Mesenchymal stem cell (in vitro differentiated cells and primary cell): ENCODE measurements at regions not wholly inside any gene's neighbourhood (a gene's known extent, or its start where the extent isn't known, plus 50 kb on each side); places are given as distances from the start of the nearest gene placed in this dataset.

Experiments
- DNase-seq: peaks from one replicate; pipeline ENCODE4 v3.0.0-alpha.2; 2013
- H2AFZ ChIP-seq: one replicate; pipeline ENCODE4 v1.6.1; 2013; ENCODE audit warnings: low read depth, mild to moderate bottlenecking, control low read depth, inconsistent platforms, low read length, moderate library complexity
- H2AK5ac ChIP-seq: 2 replicates; pipeline ENCODE4 v1.6.1; 2013; ENCODE audit warnings: low read length, moderate library complexity, mild to moderate bottlenecking, inconsistent platforms; ENCODE audit not compliant: severe bottlenecking
- H2BK120ac ChIP-seq: one replicate; pipeline ENCODE4 v1.6.1; 2013; ENCODE audit warnings: low read depth, mild to moderate bottlenecking, inconsistent platforms, low read length, moderate library complexity
- H2BK12ac ChIP-seq, 2 experiments: one replicate each; pipeline ENCODE4 v1.6.1; 2013; ENCODE audit warnings: inconsistent platforms in 2 of 2, low read length in 2 of 2, mild to moderate bottlenecking in 2 of 2, moderate library complexity in 2 of 2, control low read depth in 1 of 2
- H2BK15ac ChIP-seq: one replicate; pipeline ENCODE4 v1.6.1; 2013; ENCODE audit warnings: mild to moderate bottlenecking, low read depth, inconsistent platforms; ENCODE audit not compliant: poor library complexity, severe bottlenecking
- H2BK5ac ChIP-seq: 2 replicates; pipeline ENCODE4 v1.6.1; 2013; ENCODE audit warnings: low read depth, mild to moderate bottlenecking, low read length, control low read depth, inconsistent platforms; ENCODE audit not compliant: poor library complexity, severe bottlenecking
- H3K14ac ChIP-seq, 2 experiments: one replicate each; pipeline ENCODE4 v1.6.1; 2013; ENCODE audit warnings: inconsistent platforms in 2 of 2, low read length in 2 of 2, control low read depth in 1 of 2, mild to moderate bottlenecking in 1 of 2, moderate library complexity in 1 of 2
- H3K18ac ChIP-seq, 2 experiments: one replicate each; pipeline ENCODE4 v1.6.1; 2013; ENCODE audit warnings: inconsistent platforms in 2 of 2, low read length in 2 of 2, control low read depth in 1 of 2, low read depth in 1 of 2, mild to moderate bottlenecking in 1 of 2
- H3K23ac ChIP-seq, 2 experiments: one replicate each; pipeline ENCODE4 v1.6.1; 2013; ENCODE audit warnings: inconsistent platforms in 2 of 2, low read length in 2 of 2, mild to moderate bottlenecking in 2 of 2, moderate library complexity in 2 of 2, control low read depth in 1 of 2
- H3K27ac ChIP-seq: 2 replicates; pipeline ENCODE4 v1.5.1; 2013; ENCODE audit warnings: mild to moderate bottlenecking, moderate library complexity, low read length, control low read depth, inconsistent platforms; ENCODE audit not compliant: poor library complexity, severe bottlenecking
- H3K27me3 ChIP-seq, 2 experiments: 2 replicates each; pipeline versions ENCODE4 v1.6.1 to v1.7.0; 2013; ENCODE audit warnings: low read length in 2 of 2, mild to moderate bottlenecking in 2 of 2, moderate library complexity in 2 of 2, control low read depth in 1 of 2, inconsistent platforms in 1 of 2; ENCODE audit not compliant: control insufficient read depth in 1 of 2, insufficient read depth in 1 of 2
- H3K36me3 ChIP-seq, 2 experiments: 2 replicates each; pipeline versions ENCODE4 v1.6.1 to v1.7.0; 2013; ENCODE audit warnings: low read length in 2 of 2, control low read depth in 1 of 2, inconsistent platforms in 1 of 2, low read depth in 1 of 2, mild to moderate bottlenecking in 1 of 2; ENCODE audit not compliant: insufficient read depth in 2 of 2, control insufficient read depth in 1 of 2
- H3K4ac ChIP-seq, 2 experiments: one replicate each; pipeline ENCODE4 v1.6.1; 2013; ENCODE audit warnings: inconsistent platforms in 2 of 2, low read length in 2 of 2, mild to moderate bottlenecking in 2 of 2, moderate library complexity in 2 of 2, control low read depth in 1 of 2, low read depth in 1 of 2
- H3K4me1 ChIP-seq: 2 replicates; pipeline ENCODE4 v1.6.1; 2013; ENCODE audit warnings: low read depth, low read length, control low read depth; ENCODE audit not compliant: control insufficient read depth, insufficient read depth
- H3K4me2 ChIP-seq: 2 replicates; pipeline ENCODE4 v1.6.1; 2013; ENCODE audit warnings: low read length, mild to moderate bottlenecking, inconsistent platforms; ENCODE audit not compliant: poor library complexity, severe bottlenecking
- H3K4me3 ChIP-seq, 2 experiments: 2 replicates each; pipeline versions ENCODE4 v1.5.1 to v1.7.0; 2013; ENCODE audit warnings: low read length in 2 of 2, mild to moderate bottlenecking in 2 of 2, control low read depth in 1 of 2, low read depth in 1 of 2; ENCODE audit not compliant: insufficient read depth in 1 of 2
- H3K79me1 ChIP-seq: replicated peaks from 2 replicates; pipeline ENCODE4 v1.6.1; 2013; ENCODE audit warnings: mild to moderate bottlenecking, control low read depth, low read length, inconsistent platforms; ENCODE audit not compliant: poor library complexity, severe bottlenecking
- H3K9ac ChIP-seq: 2 replicates; pipeline ENCODE4 v1.7.0; 2013; ENCODE audit warnings: mild to moderate bottlenecking, low read length, moderate library complexity
- H3K9me3 ChIP-seq: 2 replicates; pipeline ENCODE4 v1.7.0; 2013; ENCODE audit warnings: mild to moderate bottlenecking, low read length; ENCODE audit not compliant: control insufficient read depth
- H4K8ac ChIP-seq: one replicate; pipeline ENCODE4 v1.6.1; 2013; ENCODE audit warnings: inconsistent platforms, mild to moderate bottlenecking, low read length, moderate library complexity
- H4K91ac ChIP-seq: one replicate; pipeline ENCODE4 v1.6.1; 2013; ENCODE audit warnings: mild to moderate bottlenecking, low read length, inconsistent platforms
- WGBS: methylation state at CpG from one replicate; pipeline ENCODE4 v1.1.7; 2013; ENCODE audit warnings: mixed read lengths; 5-methylcytosine and 5-hydroxymethylcytosine counted together

DNA sequence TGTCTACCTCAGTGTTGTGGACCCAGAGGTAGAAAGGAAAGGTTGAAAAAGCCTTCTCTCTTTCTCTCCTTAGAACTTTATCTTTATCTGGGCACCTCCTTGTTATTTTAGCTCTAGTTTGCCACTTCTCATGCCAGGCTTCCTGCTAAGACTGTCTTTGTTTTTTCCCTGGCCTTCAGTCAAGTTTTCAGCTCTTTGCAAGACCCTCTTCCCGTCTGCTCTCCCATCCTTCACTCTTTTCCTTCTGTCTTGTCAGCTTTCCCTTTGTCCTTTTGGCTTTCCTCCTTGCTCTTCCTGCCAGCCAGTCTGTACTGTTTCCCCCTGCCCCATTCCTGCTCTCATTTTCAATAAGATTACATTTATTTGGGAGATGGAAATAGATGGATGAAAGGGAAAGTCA is 86.8 kb upstream of the CCN6 start:
- Histone ChIP-seq H4K8ac (no peak overlapping the region), H4K91ac (no peak overlapping the region), H3K14ac (no peak overlapping the region), H3K27ac (no peak overlapping the region), H3K36me3 (no peaks in the 10 kb centered on the region), H2BK15ac (no peak overlapping the region), H3K27me3 (no peaks in the 10 kb centered on the region), H2AK5ac (no peak overlapping the region), H3K4ac (no peak overlapping the region), H3K4me3 (no peak overlapping the region), H3K4me2 (no peak overlapping the region), H3K18ac (no peak overlapping the region), H3K9me3 (no peaks in the 10 kb centered on the region), H3K4me1 (no peaks in the 10 kb centered on the region), H2AFZ (no peak overlapping the region), H3K9ac (no peak overlapping the region), H3K79me1 (no peaks in the 10 kb centered on the region), H2BK5ac (no peak overlapping the region), H2BK120ac (no peak overlapping the region), H3K23ac (no peak overlapping the region), H2BK12ac (no peak overlapping the region)
- 89% methylated on average over 1 of the region's 1 CpG for WGBS
- no peak for DNase-seq

DNA sequence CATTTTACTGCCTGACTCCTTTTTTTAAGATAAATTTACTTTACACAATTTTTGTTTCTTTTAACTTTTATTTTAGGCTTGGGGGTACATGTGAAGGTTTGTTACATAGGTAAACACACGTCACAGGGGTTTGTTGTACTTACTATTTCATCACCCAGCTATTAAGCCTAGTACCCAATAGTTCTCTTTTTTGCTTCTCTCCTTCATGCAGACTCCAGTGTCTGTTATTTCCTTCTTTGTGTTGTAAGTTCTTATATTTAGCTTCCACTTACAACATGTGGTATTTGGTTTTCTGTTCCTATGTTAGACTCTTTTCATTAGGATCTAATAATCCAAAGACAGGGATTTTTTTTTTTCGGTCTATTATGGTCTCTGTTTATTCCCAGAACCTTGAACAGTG is 83.5 kb upstream of the CCN6 start:
- no CpG with 5 or more reads among the region's 2 CpGs for WGBS
- Histone ChIP-seq H2BK15ac (no peak overlapping the region), H2AFZ (no peak overlapping the region), H3K4me1 (no peaks in the 10 kb centered on the region), H3K9me3 (no peaks in the 10 kb centered on the region), H4K91ac (no peak overlapping the region), H2BK5ac (no peak overlapping the region), H3K27me3 (no peaks in the 10 kb centered on the region), H3K36me3 (no peaks in the 10 kb centered on the region), H3K18ac (no peak overlapping the region), H3K9ac (no peak overlapping the region), H3K14ac (no peak overlapping the region), H3K79me1 (no peaks in the 10 kb centered on the region), H3K4me2 (no peak overlapping the region), H3K4ac (no peak overlapping the region), H2BK120ac (no peak overlapping the region), H3K27ac (no peak overlapping the region), H3K23ac (no peak overlapping the region), H4K8ac (no peak overlapping the region), H3K4me3 (no peak overlapping the region), H2AK5ac (no peak overlapping the region), H2BK12ac (no peak overlapping the region)
- no peak for DNase-seq

DNA sequence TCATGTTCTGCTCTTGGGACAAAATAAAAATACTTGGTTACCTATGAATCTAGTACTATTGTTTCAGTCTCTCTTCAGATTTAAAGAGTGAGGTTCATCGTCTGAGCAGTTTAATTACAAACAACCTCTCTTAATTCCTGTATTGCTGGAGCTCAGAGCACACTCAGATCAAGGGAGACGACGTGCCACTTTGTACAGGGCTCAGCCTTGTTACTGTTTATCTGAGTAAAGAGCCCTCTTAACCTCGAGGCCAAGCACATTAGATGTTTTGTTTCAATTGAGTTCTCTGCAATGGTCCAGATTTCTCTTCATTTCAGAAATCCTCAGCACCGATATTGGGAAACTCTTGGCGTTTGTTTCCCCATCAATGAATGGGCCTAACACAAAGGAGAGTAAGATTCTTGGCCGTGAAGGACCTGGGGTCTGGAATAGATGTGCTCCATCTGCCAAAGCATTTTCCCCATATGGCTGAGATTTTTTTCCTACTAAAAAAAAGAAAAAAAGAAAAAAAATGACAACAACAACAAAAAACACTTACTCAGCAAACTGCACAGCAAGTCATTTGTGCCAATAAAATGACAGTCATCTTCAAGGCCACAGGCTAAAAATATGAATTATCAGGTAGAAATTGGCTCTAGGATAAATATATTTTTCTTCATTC is 82.6 kb upstream of the CCN6 start:
- Histone ChIP-seq H4K91ac (no peak overlapping the region), H2BK15ac (no peak overlapping the region), H3K4me3 (no peak overlapping the region), H3K18ac (no peak overlapping the region), H3K9ac (peak overlapping the region; percentile 5), H3K79me1 (no peaks in the 10 kb centered on the region), H3K4me2 (no peak overlapping the region), H3K36me3 (no peaks in the 10 kb centered on the region), H3K27ac (no peak overlapping the region), H3K4ac (no peak overlapping the region), H2BK5ac (no peak overlapping the region), H2AK5ac (no peak overlapping the region), H3K4me1 (no peaks in the 10 kb centered on the region), H3K9me3 (no peaks in the 10 kb centered on the region), H2AFZ (no peak overlapping the region), H2BK12ac (no peak overlapping the region), H4K8ac (no peak overlapping the region), H3K14ac (no peak overlapping the region), H3K27me3 (no peaks in the 10 kb centered on the region), H2BK120ac (no peak overlapping the region), H3K23ac (no peak overlapping the region)
- peak; percentile 20 for DNase-seq
- WGBS = 61% methylated on average over 7 of the region's 7 CpGs

DNA sequence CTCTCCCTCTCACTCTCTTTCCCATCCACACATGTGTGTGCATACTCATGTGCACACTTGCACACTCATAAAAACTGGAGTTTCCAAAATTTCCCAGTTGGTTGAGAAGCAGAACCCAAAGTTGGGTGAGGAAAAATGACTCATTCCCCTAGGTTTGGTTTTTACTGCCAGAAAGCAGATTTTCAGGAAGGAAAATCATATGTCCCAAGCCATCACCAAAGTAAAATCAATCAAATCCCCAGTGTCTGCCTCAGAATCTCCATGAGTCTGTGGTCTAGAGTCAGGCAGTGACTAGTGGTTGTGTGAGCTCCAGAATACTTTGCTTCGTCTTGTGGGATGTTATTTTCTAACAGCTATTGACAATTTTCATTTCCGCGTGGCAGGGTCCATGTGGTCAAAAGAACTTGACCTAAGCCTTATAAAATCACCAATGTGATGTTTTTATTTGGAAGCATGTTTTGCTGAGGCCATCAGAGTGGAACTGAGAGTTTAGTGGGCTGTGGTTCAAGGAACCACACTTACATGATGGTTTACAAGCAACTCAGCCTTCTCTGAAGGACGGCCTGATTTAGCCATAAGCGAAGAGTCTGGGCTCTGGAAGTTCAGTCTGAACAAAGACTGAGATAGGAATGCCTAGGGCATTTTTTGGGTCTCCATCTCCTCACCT is 81.9 kb upstream of the CCN6 start:
- Histone ChIP-seq H3K9ac (peak overlapping the region; percentile 88), H3K9me3 (no peaks in the 10 kb centered on the region), H3K4me2 (no peak overlapping the region), H3K4me3 (no peak overlapping the region), H2AFZ (no peak overlapping the region), H2BK15ac (no peak overlapping the region), H2BK12ac (peak overlapping the region; percentile 86 to 92), H2BK120ac (no peak overlapping the region), H3K4me1 (no peaks in the 10 kb centered on the region), H3K27me3 (no peaks in the 10 kb centered on the region), H3K4ac (peak overlapping the region in 1 of 2 experiments; percentile 27), H4K91ac (no peak overlapping the region), H3K23ac (no peak overlapping the region), H3K27ac (peak overlapping the region; percentile 36), H3K14ac (peak overlapping the region in 1 of 2 experiments; percentile 12), H4K8ac (no peak overlapping the region), H3K79me1 (no peaks in the 10 kb centered on the region), H2BK5ac (no peak overlapping the region), H2AK5ac (peak overlapping the region; percentile 42), H3K36me3 (no peaks in the 10 kb centered on the region), H3K18ac (peak overlapping the region in 1 of 2 experiments; percentile 9)
- DNase-seq = peak; percentile 56
- 97% methylated on average over 5 of the region's 5 CpGs for WGBS
